NB4 (cell line): ENCODE measurements at regions not wholly inside any gene's neighbourhood (a gene's known extent, or its start where the extent isn't known, plus 50 kb on each side); places are given as distances from the start of the nearest gene placed in this dataset.

Experiments
- DNase-seq: peaks from one replicate; pipeline ENCODE4 v3.0.0; 2010; ENCODE audit warnings: low read depth
- H3K4me3 ChIP-seq: one replicate; pipeline ENCODE4 v1.5.1; 2011; ENCODE audit warnings: mild to moderate bottlenecking, low read depth, low read length, moderate library complexity
- MAX ChIP-seq: IDR thresholded peaks from 2 replicates; pipeline ENCODE4 v1.6.1; 2011; ENCODE audit warnings: low read depth, low read length
- MYC ChIP-seq: IDR thresholded peaks from 2 replicates; pipeline ENCODE4 v1.6.1; 2011; ENCODE audit warnings: low read depth, low read length
- POLR2A ChIP-seq: IDR thresholded peaks from 2 replicates; pipeline ENCODE4 v1.6.1; 2011; ENCODE audit warnings: mild to moderate bottlenecking; ENCODE audit not compliant: insufficient read length; ENCODE audit errors: extremely low read depth
- TF ChIP-seq, protein P1 (sequence below): IDR thresholded peaks from one replicate; pipeline ENCODE4 v1.5.1; 2012; ENCODE audit warnings: low read depth, low read length

- no peak overlapping the region for H3K4me3 ChIP-seq
- TF ChIP-seq POLR2A = no peak
- TF ChIP-seq, protein P1, sequence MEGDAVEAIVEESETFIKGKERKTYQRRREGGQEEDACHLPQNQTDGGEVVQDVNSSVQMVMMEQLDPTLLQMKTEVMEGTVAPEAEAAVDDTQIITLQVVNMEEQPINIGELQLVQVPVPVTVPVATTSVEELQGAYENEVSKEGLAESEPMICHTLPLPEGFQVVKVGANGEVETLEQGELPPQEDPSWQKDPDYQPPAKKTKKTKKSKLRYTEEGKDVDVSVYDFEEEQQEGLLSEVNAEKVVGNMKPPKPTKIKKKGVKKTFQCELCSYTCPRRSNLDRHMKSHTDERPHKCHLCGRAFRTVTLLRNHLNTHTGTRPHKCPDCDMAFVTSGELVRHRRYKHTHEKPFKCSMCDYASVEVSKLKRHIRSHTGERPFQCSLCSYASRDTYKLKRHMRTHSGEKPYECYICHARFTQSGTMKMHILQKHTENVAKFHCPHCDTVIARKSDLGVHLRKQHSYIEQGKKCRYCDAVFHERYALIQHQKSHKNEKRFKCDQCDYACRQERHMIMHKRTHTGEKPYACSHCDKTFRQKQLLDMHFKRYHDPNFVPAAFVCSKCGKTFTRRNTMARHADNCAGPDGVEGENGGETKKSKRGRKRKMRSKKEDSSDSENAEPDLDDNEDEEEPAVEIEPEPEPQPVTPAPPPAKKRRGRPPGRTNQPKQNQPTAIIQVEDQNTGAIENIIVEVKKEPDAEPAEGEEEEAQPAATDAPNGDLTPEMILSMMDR = no peak
- no peak for TF ChIP-seq MAX
- no peak for TF ChIP-seq MYC
- no peak for DNase-seq
Measured at GRCh38 chr2:19020144-19021099, 338.0 kb downstream of the OSR1 start.

- no peak for TF ChIP-seq MAX
- no peak for TF ChIP-seq MYC
- TF ChIP-seq, protein P1 = no peak
- no peak for TF ChIP-seq POLR2A
- DNase-seq = no peak
- H3K4me3 ChIP-seq = no peak overlapping the region
Measured at GRCh38 chr2:19009510-19009909, 348.9 kb downstream of the OSR1 start.

GRCh38 chr2:19003554-19003953, 354.9 kb downstream of the OSR1 start:
- no peak for DNase-seq
- no peak overlapping the region for H3K4me3 ChIP-seq
- TF ChIP-seq, protein P1 = no peak
- TF ChIP-seq POLR2A (no peak), MAX (no peak), MYC (no peak)

DNA sequence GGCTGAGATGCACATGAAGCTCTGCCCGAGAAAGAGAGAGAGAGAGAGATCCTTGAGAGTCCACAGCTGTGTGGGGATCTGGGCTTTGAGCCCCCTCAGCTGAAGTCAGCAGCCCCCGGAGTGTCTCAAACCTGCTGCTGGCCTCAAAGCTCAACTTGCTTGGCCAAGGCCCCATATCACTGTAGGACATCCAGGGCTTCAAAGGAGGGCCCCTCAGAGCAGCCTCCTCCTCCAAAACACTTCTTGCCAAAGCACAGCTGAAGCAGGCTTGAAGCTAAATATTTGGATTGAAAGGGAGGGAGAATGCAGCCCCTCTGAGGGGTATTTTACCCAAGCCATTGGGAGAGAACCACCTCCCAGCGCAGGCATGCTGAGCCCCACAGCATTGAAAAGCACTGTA, 357.6 kb downstream of the OSR1 start:
- DNase-seq = no peak
- no peak for TF ChIP-seq MAX
- TF ChIP-seq POLR2A = no peak
- TF ChIP-seq MYC = no peak
- TF ChIP-seq, protein P1 = no peak
- H3K4me3 ChIP-seq = no peak overlapping the region

GRCh38 chr2:18999198-18999597, 359.2 kb downstream of the OSR1 start:
- TF ChIP-seq POLR2A = no peak
- no peak for TF ChIP-seq MYC
- TF ChIP-seq, protein P1 = no peak
- no peak for TF ChIP-seq MAX
- no peak for DNase-seq
- H3K4me3 ChIP-seq = no peak overlapping the region
